Fibroblast of lung (primary cell): ENCODE measurements at regions not wholly inside any gene's neighbourhood (a gene's known extent, or its start where the extent isn't known, plus 50 kb on each side); places are given as distances from the start of the nearest gene placed in this dataset.
"Not testable (repeated sequence)": the region's sequence is repeated elsewhere in the genome, so short reads cannot be mapped to it uniquely, and the experiment has no call there.

ENCODE experiments used
- DNase-seq, 2 donors: peaks; one replicate each; pipeline versions ENCODE4 v3.0.0 to v3.0.0-alpha.2; 2010; ENCODE audit warnings: low read depth in 2 of 2
- H2AFZ ChIP-seq: 2 replicates; pipeline ENCODE4 v1.5.1; 2012; ENCODE audit warnings: low read length, control low read depth, inconsistent platforms
- H3K27ac ChIP-seq: 2 replicates; pipeline ENCODE4 v1.5.1; 2011; ENCODE audit warnings: low read length, control low read depth; ENCODE audit not compliant: insufficient read depth
- H3K27me3 ChIP-seq: 2 replicates; pipeline ENCODE4 v1.5.1; 2011; ENCODE audit warnings: mild to moderate bottlenecking, low read length; ENCODE audit not compliant: control insufficient read depth, insufficient read depth
- H3K36me3 ChIP-seq: 2 replicates; pipeline ENCODE4 v1.5.1; 2011; ENCODE audit warnings: low read length; ENCODE audit not compliant: control insufficient read depth, insufficient read depth
- H3K4me1 ChIP-seq: 2 replicates; pipeline ENCODE4 v1.5.1; 2011; ENCODE audit warnings: low read length; ENCODE audit not compliant: control insufficient read depth, insufficient read depth; ENCODE audit errors: extremely low read depth
- H3K4me2 ChIP-seq: 2 replicates; pipeline ENCODE4 v1.5.1; 2011; ENCODE audit warnings: low read length, control low read depth; ENCODE audit not compliant: insufficient read depth; ENCODE audit errors: extremely low read depth
- H3K4me3 ChIP-seq, 4 experiments: fragments of 200-600 bp in 1 of 4; sonication (generic) in 1 of 4; replicated peaks in 1 of 4; 2 replicates each; pipeline ENCODE4 v1.5.1; 2011 to 2016; ENCODE audit warnings: low read length in 4 of 4, low read depth in 3 of 4, mild to moderate bottlenecking in 3 of 4, control low read depth in 2 of 4, inconsistent platforms in 1 of 4, mixed read lengths in 1 of 4; ENCODE audit not compliant: insufficient read depth in 1 of 4; ENCODE audit errors: control extremely low read depth in 1 of 4
- H3K79me2 ChIP-seq: 2 replicates; pipeline ENCODE4 v1.5.1; 2012; ENCODE audit warnings: mild to moderate bottlenecking, low read length, inconsistent platforms; ENCODE audit not compliant: control insufficient read depth, insufficient read depth
- H3K9ac ChIP-seq: 2 replicates; pipeline ENCODE4 v1.5.1; 2011; ENCODE audit warnings: mild to moderate bottlenecking, low read length, control low read depth; ENCODE audit not compliant: insufficient read depth
- H3K9me3 ChIP-seq: 2 replicates; pipeline ENCODE4 v1.5.1; 2012; ENCODE audit warnings: low read depth, low read length; ENCODE audit not compliant: control insufficient read depth, insufficient read depth
- H4K20me1 ChIP-seq: 2 replicates; pipeline ENCODE4 v1.5.1; 2011; ENCODE audit warnings: low read length; ENCODE audit not compliant: control insufficient read depth, insufficient read depth; ENCODE audit errors: extremely low read depth
- EZH2 ChIP-seq: IDR thresholded peaks from 2 replicates; pipeline ENCODE4 v1.5.1; 2012; ENCODE audit warnings: low read length, control low read depth, mild to moderate bottlenecking; ENCODE audit errors: missing control alignments
- TF ChIP-seq, protein P1 (sequence below), 2 donors: IDR thresholded peaks in 1 of 2; conservative IDR thresholded peaks in 1 of 2; 1 replicate in 1 of 2; 2 replicates in 1 of 2; pipeline ENCODE4 v1.5.1; 2011 to 2012; ENCODE audit warnings: low read length in 2 of 2, control low read depth in 1 of 2, inconsistent platforms in 1 of 2, low read depth in 1 of 2, mild to moderate bottlenecking in 1 of 2

- H4K20me1 ChIP-seq, result no peaks in the 10 kb centered on the region
- H3K79me2 ChIP-seq, result no peaks in the 10 kb centered on the region
- H3K9me3 ChIP-seq, result no peaks in the 10 kb centered on the region
- H3K4me3 ChIP-seq, result no peak overlapping the region
- no peaks in the 10 kb centered on the region for H3K36me3 ChIP-seq
- H3K27me3 ChIP-seq, result no peaks in the 10 kb centered on the region
- no peak overlapping the region for H3K4me2 ChIP-seq
- no peaks in the 10 kb centered on the region for H3K4me1 ChIP-seq
- no peak for DNase-seq
- no peak overlapping the region for H2AFZ ChIP-seq
- no peak overlapping the region for H3K9ac ChIP-seq
- TF ChIP-seq, protein P1, sequence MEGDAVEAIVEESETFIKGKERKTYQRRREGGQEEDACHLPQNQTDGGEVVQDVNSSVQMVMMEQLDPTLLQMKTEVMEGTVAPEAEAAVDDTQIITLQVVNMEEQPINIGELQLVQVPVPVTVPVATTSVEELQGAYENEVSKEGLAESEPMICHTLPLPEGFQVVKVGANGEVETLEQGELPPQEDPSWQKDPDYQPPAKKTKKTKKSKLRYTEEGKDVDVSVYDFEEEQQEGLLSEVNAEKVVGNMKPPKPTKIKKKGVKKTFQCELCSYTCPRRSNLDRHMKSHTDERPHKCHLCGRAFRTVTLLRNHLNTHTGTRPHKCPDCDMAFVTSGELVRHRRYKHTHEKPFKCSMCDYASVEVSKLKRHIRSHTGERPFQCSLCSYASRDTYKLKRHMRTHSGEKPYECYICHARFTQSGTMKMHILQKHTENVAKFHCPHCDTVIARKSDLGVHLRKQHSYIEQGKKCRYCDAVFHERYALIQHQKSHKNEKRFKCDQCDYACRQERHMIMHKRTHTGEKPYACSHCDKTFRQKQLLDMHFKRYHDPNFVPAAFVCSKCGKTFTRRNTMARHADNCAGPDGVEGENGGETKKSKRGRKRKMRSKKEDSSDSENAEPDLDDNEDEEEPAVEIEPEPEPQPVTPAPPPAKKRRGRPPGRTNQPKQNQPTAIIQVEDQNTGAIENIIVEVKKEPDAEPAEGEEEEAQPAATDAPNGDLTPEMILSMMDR (conservative IDR thresholded peaks at IDR 0.05 in 1 of 2, IDR thresholded peaks at IDR 0.05 in 1 of 2; ENCODE audit: low read depth in 1 of 2, low read length in 2 of 2), result no peak
- no peak for TF ChIP-seq EZH2
- H3K27ac ChIP-seq, result no peak overlapping the region
Observed at GRCh38 chr6:11374036-11375010, 141.9 kb upstream of the NEDD9 start.

DNA sequence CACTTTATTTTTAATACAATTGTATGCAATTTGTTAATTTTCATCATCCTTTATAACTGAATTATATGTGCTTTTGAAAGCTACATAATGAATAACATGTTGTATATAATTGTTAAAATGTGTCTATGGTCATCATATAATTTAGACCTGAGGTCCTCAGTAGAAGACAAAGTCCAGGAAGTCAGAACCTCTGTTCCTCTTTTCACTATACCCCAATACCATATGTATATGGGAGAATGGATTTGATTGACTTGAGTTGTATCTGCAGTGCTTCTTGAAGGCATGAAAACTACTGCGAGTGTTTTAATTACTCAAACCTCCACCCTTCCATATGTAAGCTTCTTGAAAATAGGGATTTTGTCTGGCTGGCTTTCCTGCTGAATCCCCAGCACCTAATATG is 140.7 kb upstream of the NEDD9 start:
- Histone ChIP-seq H3K4me1 (no peaks in the 10 kb centered on the region), H3K36me3 (no peaks in the 10 kb centered on the region), H3K79me2 (no peaks in the 10 kb centered on the region), H3K27me3 (no peaks in the 10 kb centered on the region), H3K9me3 (no peaks in the 10 kb centered on the region), H2AFZ (no peak overlapping the region), H3K4me2 (no peak overlapping the region), H3K4me3 (no peak overlapping the region), H4K20me1 (no peaks in the 10 kb centered on the region), H3K27ac (no peak overlapping the region), H3K9ac (no peak overlapping the region)
- DNase-seq, result no peak
- TF ChIP-seq, protein P1 (conservative IDR thresholded peaks at IDR 0.05 in 1 of 2, IDR thresholded peaks at IDR 0.05 in 1 of 2; ENCODE audit: low read depth in 1 of 2, low read length in 2 of 2), result no peak
- TF ChIP-seq EZH2, result no peak

GRCh38 chr6:11372186-11372790 is 139.8 kb upstream of the NEDD9 start:
- not testable (repeated sequence) for H3K36me3 ChIP-seq, H4K20me1 ChIP-seq, H3K9ac ChIP-seq, H3K4me3 ChIP-seq, H3K27ac ChIP-seq, H3K27me3 ChIP-seq, H3K79me2 ChIP-seq, DNase-seq, H3K4me2 ChIP-seq, H3K9me3 ChIP-seq, H2AFZ ChIP-seq, H3K4me1 ChIP-seq
